Thoracic aorta (tissue), 2 donors: ENCODE measurements at regions not wholly inside any gene's neighbourhood (a gene's known extent, or its start where the extent isn't known, plus 50 kb on each side); places are given as distances from the start of the nearest gene placed in this dataset.

Source experiments
- ATAC-seq: fragments of 150-250 bp; one replicate; pipeline ENCODE4 v1.8.0; 2017; ENCODE audit warnings: low read depth; ENCODE audit not compliant: insufficient number of reproducible peaks, low FRiP score
- DNase-seq: peaks from one replicate; pipeline ENCODE4 v3.0.0-alpha.2; 2020; ENCODE audit warnings: low spot score
- H3K27ac ChIP-seq, 2 donors: fragments of 200-600 bp; sonication (generic); 1 replicate in 1 of 2; 2 replicates in 1 of 2; pipeline ENCODE4 v1.5.1; 2016; ENCODE audit warnings: mild to moderate bottlenecking in 2 of 2, moderate library complexity in 2 of 2
- H3K27me3 ChIP-seq: fragments of 200-600 bp; sonication (generic); replicated peaks from 2 replicates; pipeline ENCODE4 v1.6.0; 2016; ENCODE audit warnings: mild to moderate bottlenecking; ENCODE audit not compliant: insufficient read depth
- H3K36me3 ChIP-seq: fragments of 200-600 bp; sonication (generic); one replicate; pipeline ENCODE4 v1.5.1; 2016
- H3K4me1 ChIP-seq, 2 donors: fragments of 200-600 bp; sonication (generic); 1 replicate in 1 of 2; 2 replicates in 1 of 2; pipeline versions ENCODE4 v1.5.1 to v1.6.0; 2016; ENCODE audit warnings: low read depth in 2 of 2, mild to moderate bottlenecking in 1 of 2; ENCODE audit not compliant: control insufficient read depth in 1 of 2
- H3K4me3 ChIP-seq: fragments of 200-600 bp; sonication (generic); 2 replicates; pipeline ENCODE4 v1.5.1; 2016; ENCODE audit warnings: mild to moderate bottlenecking
- H3K9me3 ChIP-seq: fragments of 200-600 bp; sonication (generic); 2 replicates; pipeline ENCODE4 v1.5.1; 2016
- CTCF ChIP-seq: fragments of 200-600 bp; sonication (generic); IDR thresholded peaks from one replicate; pipeline ENCODE4 v1.5.1; 2019; ENCODE audit warnings: antibody characterized with exemption

GRCh38 chr10:42932735-42933447 is 144.0 kb upstream of the RET start:
- H3K36me3 ChIP-seq, result no peaks in the 10 kb centered on the region
- peak overlapping the region; percentile 33 for H3K4me3 ChIP-seq
- H3K27me3 ChIP-seq, result no peaks in the 10 kb centered on the region
- ATAC-seq (no peak), DNase-seq (no peak)
- H3K9me3 ChIP-seq, result no peaks in the 10 kb centered on the region
- no peak for TF ChIP-seq CTCF
- H3K27ac ChIP-seq, result no peak overlapping the region
- H3K4me1 ChIP-seq, result peaks cover 0 to 7% of the 10 kb centered on the region in 2 donors

GRCh38 chr10:42933448-42934340 is 143.2 kb upstream of the RET start:
- Histone ChIP-seq H3K9me3 (no peaks in the 10 kb centered on the region), H3K4me1 (peaks cover 0 to 7% of the 10 kb centered on the region in 2 donors), H3K4me3 (peak overlapping the region; percentile 33), H3K27ac (no peak overlapping the region), H3K27me3 (no peaks in the 10 kb centered on the region), H3K36me3 (no peaks in the 10 kb centered on the region)
- no peak for TF ChIP-seq CTCF
- DNase-seq (no peak), ATAC-seq (no peak)

GRCh38 chr10:42934351-42934811 is 142.5 kb upstream of the RET start:
- no peak for ATAC-seq
- no peaks in the 10 kb centered on the region for H3K27me3 ChIP-seq

DNA sequence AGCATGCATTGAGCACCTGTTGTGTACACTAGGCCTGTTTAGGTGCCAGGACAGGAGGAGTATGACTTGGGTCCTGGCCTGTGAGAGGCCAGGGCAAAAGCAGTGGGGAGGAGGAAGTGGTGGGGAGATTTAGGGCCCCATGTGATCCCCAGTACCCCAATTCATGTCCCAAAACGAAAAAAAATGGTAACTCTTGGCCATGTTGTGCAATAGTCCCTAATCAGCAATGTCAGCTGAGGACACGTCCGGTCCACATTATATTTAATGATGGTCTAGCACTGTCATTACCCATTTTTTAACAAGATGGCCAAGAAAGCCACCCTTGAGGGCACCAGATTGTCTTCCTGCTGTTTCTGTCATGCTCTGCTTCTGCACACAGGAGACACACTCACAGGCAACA is 142.0 kb upstream of the RET start:
- ATAC-seq (no peak), DNase-seq (no peak)
- TF ChIP-seq CTCF, result no peak
- no peaks in the 10 kb centered on the region for H3K9me3 ChIP-seq
- H3K27ac ChIP-seq, result no peak overlapping the region
- no peaks in the 10 kb centered on the region for H3K27me3 ChIP-seq
- H3K4me3 ChIP-seq, result no peak overlapping the region
- H3K4me1 ChIP-seq, result peaks cover 0 to 7% of the 10 kb centered on the region in 2 donors
- no peaks in the 10 kb centered on the region for H3K36me3 ChIP-seq

More at GRCh38 chr10:42934351-42934811, 142.5 kb upstream of the RET start:
- no peak for TF ChIP-seq CTCF
- H3K4me1 ChIP-seq, result peaks cover 0 to 7% of the 10 kb centered on the region in 2 donors
- H3K36me3 ChIP-seq, result no peaks in the 10 kb centered on the region
- H3K9me3 ChIP-seq, result no peaks in the 10 kb centered on the region
- no peak overlapping the region for H3K27ac ChIP-seq
- no peak overlapping the region for H3K4me3 ChIP-seq
- DNase-seq, result no peak

GRCh38 chr10:42935466-42935865 is 141.4 kb upstream of the RET start:
- TF ChIP-seq CTCF, result no peak
- Histone ChIP-seq H3K27me3 (no peaks in the 10 kb centered on the region), H3K4me3 (no peak overlapping the region), H3K27ac (no peak overlapping the region), H3K9me3 (no peaks in the 10 kb centered on the region), H3K36me3 (no peaks in the 10 kb centered on the region), H3K4me1 (peaks cover 0 to 7% of the 10 kb centered on the region in 2 donors)
- DNase-seq (no peak), ATAC-seq (no peak)
